NCI-H2196 (cell line): ENCODE measurements at regions not wholly inside any gene's neighbourhood (a gene's known extent, or its start where the extent isn't known, plus 50 kb on each side); places are given as distances from the start of the nearest gene placed in this dataset.

Experiments
- DNase-seq: peaks from one replicate; lab custom pipeline; 2025; ENCODE audit not compliant: unreplicated experiment; lab: John Stamatoyannopoulos, UW

GRCh38 chr14:53896726-53897125 is 59.9 kb downstream of the BMP4 start:
- no peak for DNase-seq

DNA sequence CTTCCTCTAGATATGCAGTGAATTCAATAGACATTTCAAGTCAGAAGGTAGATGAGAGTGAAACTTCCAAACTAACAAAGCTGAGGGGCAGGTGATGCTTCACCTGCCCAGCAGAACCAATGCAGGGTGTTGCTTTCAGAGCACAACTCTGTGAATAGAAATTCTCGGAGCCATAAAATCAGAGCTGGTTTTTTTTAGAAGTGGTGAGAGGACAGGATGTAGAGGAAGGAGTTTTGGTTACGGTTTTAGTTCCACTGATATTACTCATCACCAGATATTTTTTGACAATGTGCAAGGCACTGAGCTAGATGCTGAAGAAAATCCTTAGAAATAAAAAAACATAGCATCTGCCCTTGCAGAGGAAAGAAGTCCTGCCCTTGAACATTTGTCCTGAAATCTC is 62.2 kb downstream of the BMP4 start:
- DNase-seq: no peak

DNA sequence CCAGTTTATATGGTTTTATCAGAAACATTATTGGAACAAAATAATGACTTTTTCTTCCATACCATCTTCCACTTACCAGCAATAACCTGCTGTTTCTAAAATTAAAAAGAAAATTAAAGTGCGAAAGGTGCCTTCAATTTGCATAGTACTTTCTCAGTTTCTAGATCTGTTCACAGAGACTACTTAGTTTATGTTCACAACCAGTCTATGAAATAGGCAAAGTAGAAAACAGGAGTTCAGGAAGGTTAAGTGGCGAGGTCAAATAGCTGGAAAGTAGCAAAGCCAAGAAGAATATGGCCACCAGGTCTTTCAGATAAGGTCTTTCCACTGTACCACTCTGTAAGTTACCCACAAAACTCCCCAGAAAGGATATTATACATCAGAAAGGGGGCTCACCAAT is 63.3 kb downstream of the BMP4 start:
- DNase-seq: no peak

DNA sequence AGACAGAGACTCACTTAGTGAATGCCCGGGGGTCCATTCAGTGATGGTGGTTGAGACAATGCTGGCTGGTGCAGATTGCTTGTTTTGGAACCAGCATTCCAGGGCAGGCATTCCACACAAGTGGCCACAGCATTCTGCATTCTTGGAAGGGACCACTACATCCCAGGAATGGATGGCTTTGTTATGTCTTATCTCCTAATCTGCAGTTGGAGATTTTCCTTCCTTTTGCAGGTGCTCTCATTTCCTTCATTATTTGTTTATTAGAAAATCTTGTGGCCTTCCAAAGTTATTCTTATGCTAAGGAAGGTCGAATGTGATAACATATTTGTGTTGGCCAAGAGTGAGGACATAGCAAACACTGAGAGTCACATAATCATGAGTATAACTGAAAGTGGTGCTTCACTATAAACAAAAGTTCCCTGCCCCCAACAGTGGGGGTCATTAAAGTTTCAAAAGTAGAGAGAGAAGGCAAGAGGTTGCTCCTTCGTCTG is 66.0 kb downstream of the BMP4 start:
- DNase-seq: no peak

DNA sequence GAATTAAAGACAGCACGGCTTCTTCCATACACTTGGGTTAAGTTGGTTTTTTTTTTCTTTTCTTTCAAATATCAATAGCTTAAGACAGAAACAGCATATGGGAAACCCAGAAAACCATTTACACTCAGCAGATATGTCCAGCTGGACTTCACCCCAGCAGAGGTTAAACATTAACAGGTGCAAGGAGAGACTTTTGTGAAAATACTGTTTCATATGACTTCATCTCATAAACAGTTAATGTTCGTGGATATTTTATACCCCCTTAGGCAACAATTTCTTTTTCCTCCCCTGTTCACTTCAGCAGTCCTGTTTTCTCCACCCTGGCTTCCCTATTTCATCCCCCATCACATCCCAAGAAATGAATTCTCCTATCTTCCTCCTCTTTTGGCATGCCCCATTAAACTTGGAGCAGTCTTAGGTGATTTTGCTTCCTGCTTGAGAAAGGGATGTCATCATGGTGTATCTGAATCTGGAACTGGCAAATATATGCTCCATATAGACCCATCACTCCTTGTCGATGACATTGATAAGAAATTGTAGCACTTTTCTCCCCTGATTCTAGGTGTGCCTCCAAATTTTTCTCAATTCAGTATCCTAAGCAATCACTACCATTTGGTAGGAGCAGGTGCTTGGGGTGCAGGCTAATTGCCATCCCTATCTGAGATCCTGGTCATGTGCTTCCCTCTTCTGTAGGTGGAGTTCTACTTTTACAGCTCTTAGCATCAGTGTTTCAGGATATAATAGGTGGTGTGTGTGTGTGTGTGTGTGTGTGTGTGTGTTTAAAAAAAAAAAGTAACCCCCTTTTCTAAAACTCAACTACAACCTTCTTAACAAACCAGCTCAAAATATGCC is 67.9 kb downstream of the BMP4 start:
- DNase-seq: no peak

GRCh38 chr14:53885136-53885640 is 71.4 kb downstream of the BMP4 start:
- no peak for DNase-seq

DNA sequence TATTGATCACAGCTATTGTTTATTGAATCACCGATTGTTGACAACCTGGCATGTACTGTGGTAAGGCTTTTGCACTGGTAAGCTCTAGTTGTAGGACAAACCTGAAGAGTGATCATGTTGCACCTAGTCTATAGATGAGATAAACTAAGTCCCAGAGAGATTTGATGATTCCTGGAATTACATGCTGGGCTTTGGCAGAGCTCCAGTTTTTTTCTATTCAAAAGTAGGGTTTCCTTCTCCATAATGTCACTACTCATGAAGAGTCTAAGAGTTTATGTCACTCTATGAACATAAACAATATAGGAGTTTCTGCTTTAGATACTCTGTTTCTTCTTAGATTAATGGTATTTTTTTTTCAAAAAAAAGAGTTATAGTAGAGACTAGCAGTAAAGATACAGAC is 72.0 kb downstream of the BMP4 start:
- no peak for DNase-seq

GRCh38 chr14:53883739-53884138 is 72.9 kb downstream of the BMP4 start:
- DNase-seq: no peak

- DNase-seq: no peak
Measured at GRCh38 chr14:53882684-53883083, 73.9 kb downstream of the BMP4 start.

DNA sequence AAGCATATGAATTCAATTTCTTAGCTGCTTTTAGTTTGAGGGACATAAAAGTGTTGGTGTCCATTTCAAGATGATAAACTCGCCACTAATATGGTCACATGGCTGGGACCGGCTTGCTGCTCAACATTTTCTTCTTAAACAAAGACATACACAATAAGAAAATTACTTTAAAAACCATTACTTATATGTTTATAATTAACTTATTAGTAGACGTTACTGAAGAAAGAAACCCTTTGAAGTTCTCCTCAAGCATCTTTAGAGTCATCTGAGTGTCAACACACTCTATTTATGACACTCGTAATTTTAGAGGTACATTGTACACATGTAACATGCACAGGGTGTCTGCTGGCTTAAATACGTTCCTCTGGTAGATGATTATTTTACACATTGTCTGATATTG is 74.7 kb downstream of the BMP4 start:
- DNase-seq: no peak

DNA sequence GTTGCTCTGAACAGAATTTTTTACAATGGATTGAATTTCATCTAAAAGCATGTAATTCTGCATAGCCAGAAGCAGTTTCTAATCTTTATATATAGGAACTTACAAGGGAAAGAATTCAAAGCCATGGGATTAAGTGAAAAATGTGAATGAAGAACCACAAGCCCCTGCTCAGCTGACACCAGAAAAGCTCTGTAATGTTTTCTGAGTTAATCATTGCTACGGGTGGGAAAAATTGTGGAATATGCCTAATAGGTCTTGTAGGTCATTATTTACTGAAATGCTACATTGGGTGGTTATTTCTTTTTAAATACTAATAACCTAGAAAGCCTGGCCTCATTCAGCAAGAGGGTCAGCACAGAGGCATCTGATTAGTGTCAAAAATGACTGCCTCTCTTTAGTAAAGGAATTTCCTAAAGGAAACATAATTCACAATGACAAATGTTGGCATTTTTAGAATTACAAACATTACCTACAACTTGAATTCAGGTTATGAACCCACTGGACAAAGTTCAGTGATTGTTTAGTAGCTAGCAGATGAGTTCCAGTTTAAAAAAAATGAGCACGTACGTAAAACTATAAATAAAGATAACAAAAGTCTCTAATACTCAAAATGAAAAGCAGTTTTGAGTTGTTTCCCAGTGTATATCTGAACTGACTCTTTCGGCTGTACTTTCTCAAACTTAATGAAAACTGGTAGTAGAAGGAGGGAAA is 75.3 kb downstream of the BMP4 start:
- no peak for DNase-seq

GRCh38 chr14:53880761-53881160 is 75.9 kb downstream of the BMP4 start:
- DNase-seq: no peak

GRCh38 chr14:53879747-53880146 is 76.9 kb downstream of the BMP4 start:
- no peak for DNase-seq

DNA sequence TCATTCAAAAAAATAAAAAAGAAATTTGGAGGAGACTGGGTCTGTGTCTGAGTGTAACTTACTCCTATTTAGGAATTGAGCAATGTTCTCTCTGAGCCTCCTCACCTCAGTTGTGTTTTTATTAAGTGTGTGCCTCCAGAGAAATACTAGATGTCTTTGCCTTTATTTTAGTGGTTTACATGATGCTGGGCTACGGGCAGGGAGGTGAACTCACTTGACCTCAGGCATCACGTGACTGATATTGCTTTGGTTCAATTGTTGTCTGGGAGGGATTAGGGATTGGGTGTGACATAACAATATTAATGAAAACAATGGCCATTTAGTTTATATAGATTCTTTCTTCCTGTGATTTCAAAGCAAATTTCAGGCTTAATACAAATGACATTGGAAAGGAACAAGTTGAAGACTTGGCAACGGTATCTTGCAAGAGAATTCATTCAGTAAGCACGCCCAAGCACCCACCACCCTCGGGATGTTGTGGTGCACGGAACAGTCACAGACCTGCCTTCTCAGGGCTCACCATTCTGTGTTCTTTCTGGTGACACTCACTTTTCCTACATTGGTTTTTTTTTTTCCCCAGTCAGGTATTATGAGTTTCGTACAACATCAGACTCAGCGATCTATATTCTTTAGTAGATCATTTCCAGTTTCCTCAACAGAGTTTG is 77.5 kb downstream of the BMP4 start:
- DNase-seq: no peak

- no peak for DNase-seq
Measured at GRCh38 chr14:53875324-53875897, 81.2 kb downstream of the BMP4 start.

DNA sequence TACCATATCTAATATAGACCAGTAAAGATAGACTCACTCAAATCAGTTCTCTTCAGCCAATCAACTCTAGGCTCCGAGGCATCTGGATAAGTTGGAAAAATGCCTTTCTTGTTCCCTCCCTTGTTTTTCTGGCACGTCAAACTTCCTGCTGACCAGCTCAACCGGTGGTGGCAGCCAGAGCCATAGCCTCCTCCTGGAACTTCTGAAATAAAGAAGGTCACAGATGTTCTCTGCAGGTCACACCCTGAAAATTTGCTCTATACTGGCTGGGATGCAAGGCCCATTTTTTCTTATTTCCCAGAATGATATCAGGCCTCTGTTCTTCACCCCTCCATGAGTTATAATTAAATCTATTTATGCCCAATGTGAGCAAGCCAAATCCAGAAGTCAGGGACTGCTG is 81.9 kb downstream of the BMP4 start:
- DNase-seq: no peak

DNA sequence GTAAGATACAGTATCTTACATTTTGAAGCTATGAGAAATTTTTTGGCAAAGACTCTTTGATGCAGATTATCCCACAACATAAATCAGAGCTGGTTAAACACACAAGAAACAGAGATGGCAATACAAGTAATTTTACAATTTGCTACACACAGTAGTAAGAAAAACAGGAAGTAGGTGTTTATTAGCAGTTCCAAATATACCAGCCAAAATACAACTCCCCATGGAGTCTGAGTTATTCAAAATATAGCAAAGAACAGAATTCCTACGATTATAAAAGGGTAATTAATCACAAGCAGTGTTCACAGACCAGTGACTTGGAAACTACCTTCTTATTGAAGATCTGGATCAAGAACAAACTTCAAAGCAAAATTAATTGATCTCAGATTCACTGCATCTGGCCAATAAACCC is 83.9 kb downstream of the BMP4 start:
- DNase-seq: no peak

DNA sequence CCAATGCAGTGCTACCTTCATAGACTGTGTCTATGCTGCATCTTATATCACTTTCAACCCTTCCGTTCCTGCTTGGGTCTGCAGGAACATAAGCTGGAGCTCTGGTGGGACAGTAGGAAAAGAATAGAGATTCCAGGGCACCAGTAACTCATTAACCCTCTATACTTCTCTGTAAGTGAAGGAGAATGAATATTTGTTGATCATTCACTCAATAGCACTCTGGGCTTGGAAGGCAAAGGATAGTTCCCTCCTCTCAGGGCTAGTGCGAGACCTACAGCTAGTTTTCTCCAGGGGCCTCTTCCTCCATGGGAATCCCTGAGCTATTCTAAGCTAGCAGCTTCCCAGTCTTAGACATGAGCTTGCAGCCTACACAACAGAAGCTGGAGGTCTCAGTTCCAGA is 84.7 kb downstream of the BMP4 start:
- DNase-seq: no peak

DNA sequence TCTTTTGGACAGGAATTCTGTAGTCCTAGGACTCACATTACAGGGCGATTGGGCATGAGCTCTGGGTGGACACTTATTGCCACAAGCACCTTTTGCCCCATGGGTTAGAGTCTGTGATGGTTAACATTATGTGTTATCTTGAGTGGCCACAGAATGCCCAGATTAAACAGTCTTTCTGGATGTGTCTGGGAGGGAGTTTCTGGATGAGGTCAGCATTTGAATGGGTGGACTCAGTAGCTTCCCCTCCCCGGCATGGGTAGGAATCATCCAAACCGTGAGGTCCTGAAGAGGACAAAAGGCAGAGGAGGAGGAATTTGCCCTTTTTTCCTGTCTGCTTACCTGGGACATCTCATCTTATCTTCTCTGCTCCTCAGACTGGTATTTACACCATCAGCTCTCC is 85.6 kb downstream of the BMP4 start:
- DNase-seq: no peak

- no peak for DNase-seq
Measured at GRCh38 chr14:53865711-53866110, 90.9 kb downstream of the BMP4 start.

GRCh38 chr14:53861781-53862180 is 94.8 kb downstream of the BMP4 start:
- DNase-seq: no peak
